ENCODE measurements at regions not wholly inside any gene's neighbourhood (a gene's known extent, or its start where the extent isn't known, plus 50 kb on each side); places are given as distances from the start of the nearest gene placed in this dataset.

DNA sequence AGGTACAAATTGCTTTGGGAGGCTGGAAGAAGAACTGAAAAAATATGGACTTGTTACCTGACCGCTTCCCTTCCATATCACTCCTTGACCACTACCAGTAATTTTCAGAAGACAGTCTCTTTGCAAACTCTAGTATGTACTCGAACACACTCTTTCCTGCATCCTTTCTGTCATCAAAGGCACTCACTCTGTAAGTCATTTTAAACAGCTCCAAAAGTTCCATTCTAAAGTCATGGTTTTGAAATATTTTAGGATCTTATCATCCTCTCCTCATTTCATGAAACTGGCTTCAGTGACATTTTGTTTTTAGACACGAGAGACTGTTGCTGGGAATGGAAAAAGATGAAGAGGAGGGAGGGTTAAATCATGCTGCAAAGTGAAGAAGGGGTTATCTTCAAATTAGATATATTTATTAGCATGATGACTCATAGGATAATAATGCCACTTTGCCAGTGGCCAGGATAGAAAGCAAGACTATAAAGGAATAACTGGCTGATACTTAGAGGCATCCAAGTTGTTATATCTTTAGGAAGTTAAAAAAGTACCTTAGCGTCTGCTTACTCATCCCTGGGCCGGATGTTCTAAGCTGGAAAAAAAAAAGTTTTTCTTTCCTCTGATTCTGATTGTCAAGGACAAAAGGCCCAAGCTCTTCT is 549.3 kb downstream of the METTL15 start:
- H3K4me3 ChIP-seq (ENCODE audit: low read depth, low read length) = no peak overlapping the region
- no peak for TF ChIP-seq CTCF (conservative IDR thresholded peaks at IDR 0.05; ENCODE audit: low read depth, low read length)
- peak; percentile 50 for DNase-seq (ENCODE audit: low read depth)

GRCh38 chr11:28654191-28654590 is 546.0 kb downstream of the METTL15 start:
- no peak for TF ChIP-seq CTCF (conservative IDR thresholded peaks at IDR 0.05; ENCODE audit: low read depth, low read length)
- no peak for DNase-seq (ENCODE audit: low read depth)
- no peak overlapping the region for H3K4me3 ChIP-seq (ENCODE audit: low read depth, low read length)

DNA sequence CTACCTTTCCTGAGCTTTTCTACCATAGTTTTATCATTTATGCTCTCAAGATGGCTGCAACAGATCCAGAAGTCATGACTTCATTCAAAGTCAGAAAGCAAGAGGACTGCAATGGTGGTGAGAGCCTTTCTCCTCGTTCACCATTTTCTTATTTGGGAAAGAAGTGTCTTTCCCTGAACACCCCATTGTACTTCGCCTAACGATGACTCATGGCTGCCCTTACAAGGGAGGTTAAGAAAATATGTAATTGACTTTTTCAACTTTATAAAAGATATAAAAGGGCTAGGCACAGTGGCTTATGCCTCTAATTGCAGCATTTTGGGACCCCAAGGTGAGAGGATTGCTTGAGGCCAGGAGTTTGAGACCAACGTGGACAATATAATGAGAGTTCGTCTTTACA is 541.7 kb downstream of the METTL15 start:
- DNase-seq (ENCODE audit: low read depth) = no peak
- H3K4me3 ChIP-seq (ENCODE audit: low read depth, low read length) = no peak overlapping the region
- no peak for TF ChIP-seq CTCF (conservative IDR thresholded peaks at IDR 0.05; ENCODE audit: low read depth, low read length)

DNA sequence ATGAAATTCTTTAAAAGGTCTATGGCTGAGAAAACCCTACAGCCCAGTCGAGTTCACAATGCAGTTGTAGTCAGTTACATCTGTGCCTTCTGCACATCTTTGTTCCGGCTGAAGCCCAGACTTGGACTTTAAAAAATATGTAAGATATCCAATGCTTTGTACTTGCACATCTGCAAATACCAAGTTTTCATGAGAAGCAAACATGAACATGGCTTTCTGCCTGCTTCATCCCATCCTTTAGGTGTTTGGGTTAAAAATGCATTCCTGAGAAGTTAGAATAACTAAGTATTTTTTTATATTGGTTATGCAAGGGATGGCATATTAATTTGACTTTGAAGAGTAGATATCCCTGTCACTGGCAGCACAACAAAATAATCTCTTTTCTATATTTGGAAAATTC is 528.4 kb downstream of the METTL15 start:
- no peak for TF ChIP-seq CTCF (conservative IDR thresholded peaks at IDR 0.05; ENCODE audit: low read depth, low read length)
- no peak overlapping the region for H3K4me3 ChIP-seq (ENCODE audit: low read depth, low read length)
- DNase-seq (ENCODE audit: low read depth) = no peak

GRCh38 chr11:28636033-28636432 is 527.8 kb downstream of the METTL15 start:
- DNase-seq (ENCODE audit: low read depth) = no peak
- no peak overlapping the region for H3K4me3 ChIP-seq (ENCODE audit: low read depth, low read length)
- no peak for TF ChIP-seq CTCF (conservative IDR thresholded peaks at IDR 0.05; ENCODE audit: low read depth, low read length)

GRCh38 chr11:28632338-28632737 is 524.1 kb downstream of the METTL15 start:
- DNase-seq (ENCODE audit: low read depth) = no peak
- no peak overlapping the region for H3K4me3 ChIP-seq (ENCODE audit: low read depth, low read length)
- no peak for TF ChIP-seq CTCF (conservative IDR thresholded peaks at IDR 0.05; ENCODE audit: low read depth, low read length)

- H3K4me3 ChIP-seq (ENCODE audit: low read depth, low read length) = no peak overlapping the region
- DNase-seq (ENCODE audit: low read depth) = no peak
- TF ChIP-seq CTCF (conservative IDR thresholded peaks at IDR 0.05; ENCODE audit: low read depth, low read length) = no peak
Measured at GRCh38 chr11:28631148-28631547, 523.0 kb downstream of the METTL15 start.

Measured in choroid plexus epithelial cell (primary cell).